Suprapubic skin (tissue), 4 donors: ENCODE measurements at regions not wholly inside any gene's neighbourhood (a gene's known extent, or its start where the extent isn't known, plus 50 kb on each side); places are given as distances from the start of the nearest gene placed in this dataset.

Experiments used
- CTCF ChIP-seq, 2 donors: fragments of 200-600 bp in 1 of 2; fragments of 450-650 bp in 1 of 2; sonication (generic) in 1 of 2; IDR thresholded peaks; one replicate each; pipeline ENCODE4 v1.5.1; 2016 to 2019; ENCODE audit warnings: antibody characterized with exemption in 2 of 2, mild to moderate bottlenecking in 1 of 2, moderate library complexity in 1 of 2
- POLR2A ChIP-seq, 2 donors: fragments of 450-650 bp; IDR thresholded peaks; one replicate each; pipeline ENCODE4 v1.6.1; 2017; ENCODE audit warnings: antibody characterized with exemption in 2 of 2, mild to moderate bottlenecking in 2 of 2, moderate library complexity in 2 of 2
- POLR2AphosphoS5 ChIP-seq, 3 donors: sonication (generic); formaldehyde crosslinking; IDR thresholded peaks; one replicate each; pipeline ENCODE4 v1.6.1; 2017; ENCODE audit warnings: antibody characterized with exemption in 3 of 3

DNA sequence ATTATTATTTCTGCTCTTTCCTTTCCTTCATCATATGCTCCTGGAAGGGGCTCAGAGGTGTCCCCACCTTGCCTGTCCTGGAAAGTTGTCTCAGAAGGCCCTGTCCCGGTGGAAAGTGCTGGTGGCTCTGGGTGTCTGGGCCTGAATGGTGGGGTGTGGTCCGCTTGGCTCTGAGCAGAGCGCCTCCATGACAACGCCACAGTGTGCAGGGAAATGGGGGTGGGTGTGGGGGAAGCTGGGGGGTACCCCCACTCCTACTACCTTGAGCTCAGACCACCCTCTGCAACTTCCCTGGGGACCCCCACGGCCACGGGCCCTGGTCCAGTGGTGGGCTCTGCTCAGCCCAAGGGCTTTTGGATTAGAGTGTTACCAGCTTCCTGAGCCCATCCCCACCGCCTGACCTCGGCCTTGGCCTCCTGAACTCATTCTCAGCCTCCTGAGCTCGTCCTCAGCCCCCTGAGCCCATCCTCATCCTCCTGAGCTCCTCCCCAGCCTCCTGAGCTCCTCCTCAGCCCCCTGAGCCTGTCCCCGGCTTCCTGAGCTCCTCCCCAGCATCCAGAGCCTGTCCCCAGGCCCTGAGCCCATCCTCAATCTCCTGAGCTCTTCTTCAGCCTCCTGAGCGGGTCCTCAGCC, 106.4 kb upstream of the FAM20C start:
- TF ChIP-seq POLR2A (IDR thresholded peaks at IDR 0.05) (no peak), CTCF (IDR thresholded peaks at IDR 0.05) (no peak), POLR2AphosphoS5 (IDR thresholded peaks at IDR 0.05) (no peak)
